ENCODE measurements at regions not wholly inside any gene's neighbourhood (a gene's known extent, or its start where the extent isn't known, plus 50 kb on each side); places are given as distances from the start of the nearest gene placed in this dataset.

GRCh38 chr9:18173923-18174322, 300.0 kb upstream of the ADAMTSL1 start:
- no peak for TF ChIP-seq TAF1 (IDR thresholded peaks at IDR 0.05; ENCODE audit: low read depth, low read length)
- TF ChIP-seq POLR2A (IDR thresholded peaks at IDR 0.05; ENCODE audit: low read depth, low read length) = no peak
- TF ChIP-seq POLR2AphosphoS5 (IDR thresholded peaks at IDR 0.05; ENCODE audit: low read depth, low read length) = no peak
